ENCODE measurements at regions not wholly inside any gene's neighbourhood (a gene's known extent, or its start where the extent isn't known, plus 50 kb on each side); places are given as distances from the start of the nearest gene placed in this dataset.

DNA sequence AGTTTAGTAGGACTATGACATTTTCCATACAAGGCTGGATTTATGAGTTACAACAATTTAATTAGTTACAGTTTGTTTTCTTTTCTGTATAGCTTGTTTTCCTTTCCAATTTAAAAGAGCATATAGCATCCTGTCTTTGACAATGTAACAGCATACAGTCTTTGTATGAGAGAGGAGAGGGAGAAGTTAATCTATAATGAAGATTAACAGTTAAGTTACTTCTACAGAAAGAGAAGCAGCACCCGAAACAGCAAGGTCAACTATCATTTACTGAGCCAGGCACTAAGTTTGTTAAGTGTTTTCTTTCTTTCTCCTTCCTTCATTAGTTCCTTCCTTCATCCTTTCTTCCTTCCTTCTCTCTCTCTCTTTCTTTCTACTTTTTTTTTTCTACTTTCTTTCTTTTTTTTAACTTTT lies 52.3 kb upstream of the RAB4A start:
- H3K4me1 ChIP-seq = peaks cover 13% of the 10 kb centered on the region
- no peaks in the 10 kb centered on the region for H3K27me3 ChIP-seq (ENCODE audit: low read depth)
- TF ChIP-seq, protein P1, sequence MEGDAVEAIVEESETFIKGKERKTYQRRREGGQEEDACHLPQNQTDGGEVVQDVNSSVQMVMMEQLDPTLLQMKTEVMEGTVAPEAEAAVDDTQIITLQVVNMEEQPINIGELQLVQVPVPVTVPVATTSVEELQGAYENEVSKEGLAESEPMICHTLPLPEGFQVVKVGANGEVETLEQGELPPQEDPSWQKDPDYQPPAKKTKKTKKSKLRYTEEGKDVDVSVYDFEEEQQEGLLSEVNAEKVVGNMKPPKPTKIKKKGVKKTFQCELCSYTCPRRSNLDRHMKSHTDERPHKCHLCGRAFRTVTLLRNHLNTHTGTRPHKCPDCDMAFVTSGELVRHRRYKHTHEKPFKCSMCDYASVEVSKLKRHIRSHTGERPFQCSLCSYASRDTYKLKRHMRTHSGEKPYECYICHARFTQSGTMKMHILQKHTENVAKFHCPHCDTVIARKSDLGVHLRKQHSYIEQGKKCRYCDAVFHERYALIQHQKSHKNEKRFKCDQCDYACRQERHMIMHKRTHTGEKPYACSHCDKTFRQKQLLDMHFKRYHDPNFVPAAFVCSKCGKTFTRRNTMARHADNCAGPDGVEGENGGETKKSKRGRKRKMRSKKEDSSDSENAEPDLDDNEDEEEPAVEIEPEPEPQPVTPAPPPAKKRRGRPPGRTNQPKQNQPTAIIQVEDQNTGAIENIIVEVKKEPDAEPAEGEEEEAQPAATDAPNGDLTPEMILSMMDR (IDR thresholded peaks at IDR 0.05) = no peak
- intact Hi-C loops (cut with DNase I) = no loop called here
- ATAC-seq (no peak), DNase-seq (no peak)
- no peak overlapping the region for H3K27ac ChIP-seq
- H3K9me3 ChIP-seq = no peaks in the 10 kb centered on the region
- H3K4me3 ChIP-seq = no peak overlapping the region
- no peaks in the 10 kb centered on the region for H3K36me3 ChIP-seq

DNA sequence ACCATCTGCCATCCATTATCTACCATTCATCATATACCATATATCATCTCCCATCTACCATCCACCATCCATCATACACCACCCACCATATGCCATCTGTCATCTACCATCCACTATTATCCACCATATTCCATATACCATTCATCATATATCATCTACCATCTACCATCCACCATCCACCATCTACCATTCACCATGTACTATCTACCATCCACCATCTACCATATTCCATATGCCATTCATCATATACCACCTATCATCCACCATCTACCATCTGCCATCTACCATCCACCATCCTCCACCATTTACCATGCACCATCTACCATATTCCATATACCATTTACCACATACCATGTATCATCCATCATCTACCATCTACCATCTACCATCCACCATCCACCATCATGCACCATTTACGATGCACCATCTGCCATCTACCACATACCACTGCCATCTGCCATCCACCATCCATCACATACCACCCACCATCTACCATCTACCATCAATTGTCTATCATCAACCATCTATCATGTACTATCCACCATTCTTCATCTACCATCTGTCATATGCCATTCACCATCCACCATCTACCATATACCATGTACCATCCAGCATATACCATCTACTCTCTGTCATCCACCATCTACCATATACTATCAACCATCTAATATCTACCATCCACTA lies 50.6 kb upstream of the RAB4A start:
- Histone ChIP-seq H3K27ac (no peak overlapping the region), H3K27me3 (ENCODE audit: low read depth) (no peaks in the 10 kb centered on the region), H3K36me3 (no peaks in the 10 kb centered on the region), H3K9me3 (no peaks in the 10 kb centered on the region), H3K4me1 (peaks cover 13% of the 10 kb centered on the region), H3K4me3 (no peak overlapping the region)
- DNase-seq = no peak
- intact Hi-C loops (cut with DNase I) = no loop called here
- ATAC-seq = no peak
- TF ChIP-seq, protein P1 (IDR thresholded peaks at IDR 0.05) = no peak

DNA sequence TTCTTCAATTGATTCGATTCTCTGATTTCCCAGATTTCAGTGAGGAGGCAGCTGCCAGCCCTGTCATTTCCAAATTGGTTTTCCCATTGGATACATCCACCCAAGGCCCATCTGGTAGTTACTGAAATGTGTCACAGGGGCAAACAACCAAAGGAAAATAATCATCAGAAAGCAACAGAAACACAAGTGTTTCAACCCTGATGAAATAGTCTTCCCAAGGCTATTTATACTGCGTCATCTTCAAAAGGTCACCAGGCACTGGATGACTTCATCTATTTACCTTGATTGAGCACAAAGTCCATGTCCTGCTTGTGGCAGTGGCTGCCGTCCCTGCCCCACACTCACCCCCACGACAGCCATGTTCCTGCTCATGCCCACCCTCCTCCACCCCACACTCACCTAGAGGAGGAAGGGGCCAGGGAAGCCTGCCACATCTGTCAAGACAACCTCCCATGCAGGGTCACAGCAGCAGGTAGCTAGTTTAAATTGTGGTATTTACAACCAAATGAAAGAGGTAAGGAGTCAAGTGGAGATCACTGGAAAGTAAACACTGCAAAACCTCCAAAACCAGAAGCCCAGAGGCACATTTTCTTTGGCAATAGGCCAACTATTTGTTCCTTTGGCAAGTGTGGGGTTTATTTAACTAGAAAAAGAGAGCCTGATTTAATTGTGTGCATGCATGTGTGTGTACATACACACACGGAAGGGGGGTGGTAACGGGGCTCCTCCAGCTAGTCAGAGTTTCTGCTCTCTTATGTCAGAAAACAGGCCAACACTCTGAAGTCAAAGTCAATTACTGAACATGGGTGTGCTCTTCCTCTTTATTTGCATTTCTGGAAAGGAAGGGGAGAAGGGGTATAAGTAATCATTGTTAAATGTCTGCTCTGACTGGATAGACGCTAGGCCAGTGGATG lies 49.5 kb upstream of the RAB4A start:
- Histone ChIP-seq H3K9me3 (no peaks in the 10 kb centered on the region), H3K27me3 (ENCODE audit: low read depth) (no peaks in the 10 kb centered on the region), H3K27ac (peak overlapping the region; percentile 56), H3K4me3 (no peak overlapping the region), H3K4me1 (peaks cover 13% of the 10 kb centered on the region), H3K36me3 (no peaks in the 10 kb centered on the region)
- peak; percentile 52 for DNase-seq
- ATAC-seq = peak; percentile 72 to 89
- TF ChIP-seq, protein P1 (IDR thresholded peaks at IDR 0.05) = no peak
- intact Hi-C loops (cut with DNase I) = no loop called here

Measured in lower lobe of right lung (tissue), 2 donors.